Endothelial cell (in vitro differentiated cells): ENCODE measurements at regions not wholly inside any gene's neighbourhood (a gene's known extent, or its start where the extent isn't known, plus 50 kb on each side); places are given as distances from the start of the nearest gene placed in this dataset.

Experiments
- DNase-seq: peaks from one replicate; pipeline ENCODE4 v3.0.0; 2021; ENCODE audit warnings: low spot score
- H3K27ac Mint-ChIP-seq: one replicate; pipeline ENCODE4 v1.8.0; 2021; ENCODE audit warnings: mixed read lengths, inconsistent platforms; ENCODE audit not compliant: unreplicated experiment
- H3K27me3 Mint-ChIP-seq: one replicate; pipeline ENCODE4 v1.8.0; 2021; ENCODE audit warnings: mild to moderate bottlenecking, moderate library complexity, mixed read lengths, inconsistent platforms; ENCODE audit not compliant: unreplicated experiment
- H3K36me3 Mint-ChIP-seq: one replicate; pipeline ENCODE4 v1.8.0; 2021; ENCODE audit warnings: mild to moderate bottlenecking, low read depth, mixed read lengths, inconsistent platforms; ENCODE audit not compliant: unreplicated experiment
- H3K4me1 Mint-ChIP-seq: one replicate; pipeline ENCODE4 v1.8.0; 2021; ENCODE audit warnings: mild to moderate bottlenecking, mixed read lengths, inconsistent platforms; ENCODE audit not compliant: unreplicated experiment
- H3K4me3 Mint-ChIP-seq: one replicate; pipeline ENCODE4 v1.8.0; 2021; ENCODE audit warnings: mild to moderate bottlenecking, mixed read lengths, inconsistent platforms; ENCODE audit not compliant: unreplicated experiment
- H3K9me3 Mint-ChIP-seq: one replicate; pipeline ENCODE4 v1.8.0; 2021; ENCODE audit warnings: mixed read lengths, inconsistent platforms; ENCODE audit not compliant: unreplicated experiment
- TF ChIP-seq, protein P1 (sequence below): fragments of 200-600 bp; sonication (generic); IDR thresholded peaks from one replicate; pipeline ENCODE4 v1.5.0; 2021; ENCODE audit warnings: antibody characterized with exemption; ENCODE audit not compliant: unreplicated experiment

DNA sequence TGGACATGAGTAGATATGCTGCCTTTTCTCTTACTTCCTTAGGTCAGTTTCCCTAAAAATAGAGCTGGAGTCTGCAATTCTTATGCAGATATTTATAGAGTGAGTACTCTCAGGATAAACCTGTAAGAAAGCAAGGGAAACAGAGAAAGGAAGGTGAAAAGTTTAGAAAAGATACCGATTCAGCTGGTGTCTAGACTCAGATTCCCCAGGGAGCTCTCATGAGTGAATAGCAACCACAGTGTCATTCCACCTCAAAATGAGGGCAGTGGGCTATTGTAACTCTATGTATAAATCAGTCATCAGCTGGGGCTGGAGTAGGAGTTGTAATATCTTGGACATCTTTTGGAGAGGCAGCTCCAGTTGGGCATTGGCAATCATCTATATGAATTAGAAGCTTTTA is 1485.1 kb upstream of the TMEFF2 start:
- no peak overlapping the region for H3K4me3 Mint-ChIP-seq
- DNase-seq = no peak

GRCh38 chr2:193670478-193670877 is 1475.7 kb upstream of the TMEFF2 start:
- no peak overlapping the region for H3K4me3 Mint-ChIP-seq
- H3K27ac Mint-ChIP-seq = no peak overlapping the region
- no peaks in the 10 kb centered on the region for H3K27me3 Mint-ChIP-seq
- no peaks in the 10 kb centered on the region for H3K36me3 Mint-ChIP-seq
- DNase-seq = no peak
- peaks cover 12% of the 10 kb centered on the region for H3K4me1 Mint-ChIP-seq
- no peaks in the 10 kb centered on the region for H3K9me3 Mint-ChIP-seq
- TF ChIP-seq, protein P1, sequence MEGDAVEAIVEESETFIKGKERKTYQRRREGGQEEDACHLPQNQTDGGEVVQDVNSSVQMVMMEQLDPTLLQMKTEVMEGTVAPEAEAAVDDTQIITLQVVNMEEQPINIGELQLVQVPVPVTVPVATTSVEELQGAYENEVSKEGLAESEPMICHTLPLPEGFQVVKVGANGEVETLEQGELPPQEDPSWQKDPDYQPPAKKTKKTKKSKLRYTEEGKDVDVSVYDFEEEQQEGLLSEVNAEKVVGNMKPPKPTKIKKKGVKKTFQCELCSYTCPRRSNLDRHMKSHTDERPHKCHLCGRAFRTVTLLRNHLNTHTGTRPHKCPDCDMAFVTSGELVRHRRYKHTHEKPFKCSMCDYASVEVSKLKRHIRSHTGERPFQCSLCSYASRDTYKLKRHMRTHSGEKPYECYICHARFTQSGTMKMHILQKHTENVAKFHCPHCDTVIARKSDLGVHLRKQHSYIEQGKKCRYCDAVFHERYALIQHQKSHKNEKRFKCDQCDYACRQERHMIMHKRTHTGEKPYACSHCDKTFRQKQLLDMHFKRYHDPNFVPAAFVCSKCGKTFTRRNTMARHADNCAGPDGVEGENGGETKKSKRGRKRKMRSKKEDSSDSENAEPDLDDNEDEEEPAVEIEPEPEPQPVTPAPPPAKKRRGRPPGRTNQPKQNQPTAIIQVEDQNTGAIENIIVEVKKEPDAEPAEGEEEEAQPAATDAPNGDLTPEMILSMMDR = no peak

More for the DNA sequence above, 1485.1 kb upstream of the TMEFF2 start:
- Mint-ChIP-seq H3K4me1 (peaks cover 3% of the 10 kb centered on the region), H3K9me3 (no peaks in the 10 kb centered on the region), H3K27ac (no peak overlapping the region), H3K36me3 (no peaks in the 10 kb centered on the region), H3K27me3 (peaks cover 2% of the 10 kb centered on the region)
- TF ChIP-seq, protein P1 = no peak

GRCh38 chr2:193668557-193669323 is 1474.0 kb upstream of the TMEFF2 start:
- Mint-ChIP-seq H3K36me3 (no peaks in the 10 kb centered on the region), H3K4me1 (peaks cover 4% of the 10 kb centered on the region), H3K4me3 (no peak overlapping the region), H3K27ac (no peak overlapping the region), H3K9me3 (no peaks in the 10 kb centered on the region), H3K27me3 (no peaks in the 10 kb centered on the region)
- no peak for DNase-seq
- TF ChIP-seq, protein P1 = no peak

DNA sequence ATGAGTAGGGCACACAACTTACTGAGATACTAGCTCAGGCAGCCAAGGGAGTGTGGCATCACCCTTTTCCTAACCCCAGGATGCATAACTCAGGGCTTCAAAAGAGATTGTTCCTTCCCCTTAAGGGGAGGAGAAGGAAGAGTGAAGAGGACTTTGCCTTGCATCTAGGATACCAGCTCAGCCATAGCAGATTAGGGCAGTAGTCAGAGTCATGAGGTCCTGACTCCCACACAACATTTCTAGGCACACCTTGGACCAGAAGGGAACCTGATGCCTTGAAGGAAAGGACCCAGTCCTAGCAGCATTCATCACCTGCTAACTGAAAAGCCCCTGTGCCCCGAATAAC is 1433.2 kb upstream of the TMEFF2 start:
- TF ChIP-seq, protein P1 = no peak
- H3K36me3 Mint-ChIP-seq = no peaks in the 10 kb centered on the region
- peaks cover 4% of the 10 kb centered on the region for H3K4me1 Mint-ChIP-seq
- H3K9me3 Mint-ChIP-seq = no peaks in the 10 kb centered on the region
- H3K4me3 Mint-ChIP-seq = no peak overlapping the region
- no peak overlapping the region for H3K27ac Mint-ChIP-seq
- H3K27me3 Mint-ChIP-seq = peaks cover 5% of the 10 kb centered on the region
- no peak for DNase-seq

DNA sequence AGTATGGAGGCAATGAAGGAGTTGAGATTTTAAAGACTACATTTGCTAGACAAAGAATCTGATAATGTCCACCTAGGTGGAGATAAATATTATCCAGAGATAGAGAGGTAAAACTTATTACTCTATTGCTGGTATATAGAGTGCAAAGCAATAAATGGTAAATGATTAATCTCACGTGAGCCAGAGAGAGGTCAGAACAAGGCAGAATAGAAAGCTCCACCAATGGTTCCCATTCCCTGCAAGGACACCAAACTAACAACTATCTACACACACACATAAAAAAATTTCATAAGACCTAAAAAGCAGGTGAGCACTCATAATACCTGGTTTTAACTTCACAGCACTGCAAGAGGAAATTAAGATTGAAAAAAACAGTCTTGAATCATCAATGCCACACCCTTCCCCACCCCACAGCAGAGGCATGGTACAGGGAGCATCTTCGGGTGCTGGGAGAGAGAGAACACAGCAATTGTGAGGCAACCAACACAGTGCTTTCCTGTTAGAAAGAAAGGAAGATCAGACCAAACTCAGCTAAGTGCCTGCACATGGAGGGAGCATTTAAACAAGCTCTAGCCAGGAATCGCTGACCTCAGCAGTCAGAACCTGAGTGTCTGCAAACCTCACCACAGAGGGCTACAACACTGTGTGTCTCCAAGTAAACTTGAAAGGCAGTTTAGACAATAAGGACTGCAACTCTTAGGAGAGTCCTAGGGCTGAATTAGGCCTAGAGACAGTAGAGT is 1432.6 kb upstream of the TMEFF2 start:
- Mint-ChIP-seq H3K4me1 (peaks cover 4% of the 10 kb centered on the region), H3K9me3 (no peaks in the 10 kb centered on the region), H3K36me3 (no peaks in the 10 kb centered on the region), H3K27ac (no peak overlapping the region), H3K27me3 (peaks cover 2% of the 10 kb centered on the region), H3K4me3 (no peak overlapping the region)
- no peak for DNase-seq
- TF ChIP-seq, protein P1 = no peak
